MM.1S (cell line): ENCODE measurements at regions not wholly inside any gene's neighbourhood (a gene's known extent, or its start where the extent isn't known, plus 50 kb on each side); places are given as distances from the start of the nearest gene placed in this dataset.

Experiments used
- CTCF ChIP-seq: fragments of 300-600 bp; sonication (generic); IDR thresholded peaks from 2 replicates; pipeline ENCODE4 v1.5.1; 2016; ENCODE audit warnings: antibody characterized with exemption, low read length, mixed read lengths
- EZH2 ChIP-seq: fragments of 300-600 bp; sonication (generic); optimal IDR thresholded peaks from 2 replicates; pipeline ENCODE3; 2017; ENCODE audit warnings: low read depth, mild to moderate bottlenecking, antibody characterized with exemption, low read length, mixed read lengths
- EZH2phosphoT487 ChIP-seq: fragments of 300-600 bp; sonication (generic); IDR thresholded peaks from 2 replicates; pipeline ENCODE4 v1.6.1; 2018; ENCODE audit warnings: antibody characterized with exemption, low read length

- TF ChIP-seq CTCF: no peak
- TF ChIP-seq EZH2phosphoT487: no peak
- no peak for TF ChIP-seq EZH2
Observed at GRCh38 chr16:74080311-74080710, 216.3 kb upstream of the PSMD7 start.
